Upper lobe of left lung (tissue), 4 donors: ENCODE measurements at regions not wholly inside any gene's neighbourhood (a gene's known extent, or its start where the extent isn't known, plus 50 kb on each side); places are given as distances from the start of the nearest gene placed in this dataset.

Experiments
- CTCF ChIP-seq, 6 experiments: fragments of 450-650 bp in 4 of 6; fragments of 200-600 bp in 2 of 6; sonication (generic) in 2 of 6; IDR thresholded peaks; one replicate each; pipeline ENCODE4 v1.5.1; 2016 to 2019; ENCODE audit warnings: antibody characterized with exemption in 6 of 6
- EP300 ChIP-seq, 4 donors: sonication (generic); formaldehyde crosslinking; IDR thresholded peaks; one replicate each; pipeline ENCODE4 v1.5.1; 2017; ENCODE audit warnings: antibody characterized with exemption in 4 of 4, control low read depth in 2 of 4
- POLR2A ChIP-seq, 4 donors: fragments of 450-650 bp; IDR thresholded peaks; one replicate each; pipeline ENCODE4 v1.5.1; 2016 to 2017; ENCODE audit warnings: antibody characterized with exemption in 4 of 4, mild to moderate bottlenecking in 2 of 4
- POLR2AphosphoS5 ChIP-seq, 2 donors: sonication (generic); formaldehyde crosslinking; IDR thresholded peaks; one replicate each; pipeline ENCODE4 v1.5.1; 2017; ENCODE audit warnings: antibody characterized with exemption in 2 of 2

GRCh38 chr3:118734664-118735063 is 300.0 kb downstream of the IGSF11 start:
- TF ChIP-seq POLR2A (IDR thresholded peaks at IDR 0.05) = no peak
- no peak for TF ChIP-seq CTCF (IDR thresholded peaks at IDR 0.05)
- TF ChIP-seq POLR2AphosphoS5 (IDR thresholded peaks at IDR 0.05) = no peak
- TF ChIP-seq EP300 (IDR thresholded peaks at IDR 0.05) = no peak
